GM12874 (cell line): ENCODE measurements at regions not wholly inside any gene's neighbourhood (a gene's known extent, or its start where the extent isn't known, plus 50 kb on each side); places are given as distances from the start of the nearest gene placed in this dataset.

ENCODE experiments used
- TF ChIP-seq, protein P1 (sequence below): IDR thresholded peaks from 2 replicates; pipeline ENCODE4 v1.5.1; 2011; ENCODE audit warnings: low read depth, mild to moderate bottlenecking, control low read depth, low read length, moderate library complexity; ENCODE audit not compliant: insufficient read depth

DNA sequence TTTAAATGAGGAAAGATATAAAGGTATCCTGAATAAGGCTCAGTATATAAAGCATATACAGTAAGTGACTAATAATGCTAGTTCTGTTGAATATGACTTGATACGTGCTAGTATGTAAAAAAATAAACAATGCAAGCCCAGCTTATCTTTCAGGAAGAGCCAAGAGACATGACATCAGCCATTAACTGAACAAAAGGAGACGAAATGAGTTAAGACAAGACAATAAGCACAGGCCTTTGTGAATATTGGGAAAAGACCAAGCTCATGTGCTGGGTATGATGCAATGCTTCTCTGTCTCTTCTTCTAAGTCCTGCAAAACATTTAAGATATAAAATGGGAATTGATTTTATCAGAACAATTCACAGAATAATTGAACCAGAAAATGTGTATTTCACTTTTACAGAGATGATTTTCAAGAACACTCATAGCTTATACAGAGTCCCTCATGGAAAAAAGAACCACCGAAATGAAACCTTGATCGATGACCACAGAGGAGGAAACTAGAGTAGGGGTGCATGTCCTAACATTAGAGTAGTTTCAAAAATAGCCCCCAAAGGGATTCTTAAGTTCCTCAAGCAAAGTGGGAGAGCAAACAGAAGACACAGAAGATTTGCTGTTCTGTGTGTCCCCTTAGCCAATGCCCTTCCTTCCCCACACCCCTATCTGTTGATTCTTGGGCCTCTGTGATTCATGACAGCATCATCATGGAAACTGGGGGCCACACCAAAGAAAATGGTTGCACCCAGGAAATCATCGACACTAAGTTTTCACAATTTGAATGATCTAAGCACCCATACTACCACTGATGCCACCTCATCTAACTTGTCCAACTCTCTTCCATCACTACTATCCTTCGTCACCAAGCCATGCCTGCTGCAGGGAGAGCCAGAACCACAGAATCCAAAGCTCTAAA is 68.0 kb upstream of the CRIM1 start:
- TF ChIP-seq, protein P1, sequence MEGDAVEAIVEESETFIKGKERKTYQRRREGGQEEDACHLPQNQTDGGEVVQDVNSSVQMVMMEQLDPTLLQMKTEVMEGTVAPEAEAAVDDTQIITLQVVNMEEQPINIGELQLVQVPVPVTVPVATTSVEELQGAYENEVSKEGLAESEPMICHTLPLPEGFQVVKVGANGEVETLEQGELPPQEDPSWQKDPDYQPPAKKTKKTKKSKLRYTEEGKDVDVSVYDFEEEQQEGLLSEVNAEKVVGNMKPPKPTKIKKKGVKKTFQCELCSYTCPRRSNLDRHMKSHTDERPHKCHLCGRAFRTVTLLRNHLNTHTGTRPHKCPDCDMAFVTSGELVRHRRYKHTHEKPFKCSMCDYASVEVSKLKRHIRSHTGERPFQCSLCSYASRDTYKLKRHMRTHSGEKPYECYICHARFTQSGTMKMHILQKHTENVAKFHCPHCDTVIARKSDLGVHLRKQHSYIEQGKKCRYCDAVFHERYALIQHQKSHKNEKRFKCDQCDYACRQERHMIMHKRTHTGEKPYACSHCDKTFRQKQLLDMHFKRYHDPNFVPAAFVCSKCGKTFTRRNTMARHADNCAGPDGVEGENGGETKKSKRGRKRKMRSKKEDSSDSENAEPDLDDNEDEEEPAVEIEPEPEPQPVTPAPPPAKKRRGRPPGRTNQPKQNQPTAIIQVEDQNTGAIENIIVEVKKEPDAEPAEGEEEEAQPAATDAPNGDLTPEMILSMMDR = no peak

DNA sequence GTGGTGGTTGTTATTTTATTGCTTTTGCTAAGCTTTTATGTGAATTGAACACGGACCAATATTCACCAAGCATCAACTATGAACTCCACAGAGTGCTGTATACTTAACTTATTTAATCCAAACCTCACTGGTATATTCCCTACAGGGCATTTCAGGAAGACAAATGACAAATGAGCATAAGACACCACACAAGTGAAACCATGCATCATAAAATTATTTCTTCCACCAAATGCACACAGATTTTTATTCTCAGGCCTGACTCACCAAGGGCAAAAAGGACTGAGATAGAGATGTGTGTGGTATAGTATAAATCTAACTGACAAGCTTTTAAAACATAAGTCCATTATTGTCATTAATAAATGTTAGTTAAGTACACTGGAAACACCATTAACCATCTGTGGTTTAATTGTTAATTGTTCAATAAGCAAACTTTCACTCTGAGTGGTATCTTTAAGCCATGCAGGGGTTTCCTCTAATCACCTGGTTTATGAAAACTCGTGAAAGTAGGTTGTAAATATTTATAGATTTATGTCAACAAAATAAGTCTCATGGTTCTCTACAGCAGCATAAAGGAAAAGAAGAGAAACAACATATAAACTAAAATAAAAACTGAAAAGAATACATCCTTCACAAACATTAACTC is 77.6 kb upstream of the CRIM1 start:
- TF ChIP-seq, protein P1 = no peak

DNA sequence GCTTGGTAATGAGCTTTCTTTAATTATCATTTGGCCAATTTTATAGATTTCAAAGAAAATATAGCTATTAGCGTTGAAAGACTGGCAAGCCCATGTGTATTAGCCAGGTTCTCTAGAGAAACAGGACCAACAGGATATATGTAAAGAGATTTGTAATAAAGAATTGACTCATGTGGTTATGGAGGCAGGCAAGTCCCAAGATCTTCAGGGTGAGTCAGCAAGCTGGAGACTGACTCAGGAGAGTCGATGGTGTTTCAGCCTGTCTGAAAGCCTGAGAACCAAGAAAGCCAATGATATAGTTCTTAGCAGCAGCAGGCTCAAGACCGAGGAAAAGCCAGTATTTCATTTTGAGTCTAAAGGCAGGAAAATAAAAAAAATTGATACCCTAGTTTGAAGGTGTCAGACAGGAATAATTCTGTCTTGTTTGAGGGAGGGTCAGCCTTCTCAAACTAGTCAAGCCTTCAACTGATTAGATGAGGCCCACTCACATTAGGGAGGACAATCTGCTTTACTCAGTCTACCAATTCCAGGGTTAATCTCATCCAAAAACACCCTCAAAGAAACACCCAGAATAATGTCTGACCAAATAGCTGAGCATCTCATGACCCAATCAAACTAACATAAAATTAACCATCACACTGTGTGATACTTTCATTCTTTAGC is 78.3 kb upstream of the CRIM1 start:
- TF ChIP-seq, protein P1 = no peak

DNA sequence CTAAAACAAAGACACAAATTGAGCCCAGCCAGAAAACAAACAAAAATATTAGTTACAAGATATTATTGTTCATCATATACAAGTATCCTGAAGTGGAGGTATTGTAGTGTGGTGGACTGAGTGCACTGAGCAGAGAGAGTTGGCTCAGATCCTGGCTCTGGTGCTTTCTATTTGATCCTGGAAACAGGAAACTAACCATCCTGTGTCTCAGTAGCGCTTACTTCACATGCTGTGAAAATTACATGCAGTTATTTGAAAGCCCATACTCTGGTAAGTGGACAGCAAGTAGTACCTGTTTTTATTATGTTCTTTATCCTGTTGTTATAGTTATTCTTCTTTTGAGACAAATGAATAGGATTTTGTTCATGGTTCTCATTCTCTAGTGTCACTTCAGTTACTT is 84.3 kb upstream of the CRIM1 start:
- TF ChIP-seq, protein P1 = no peak

DNA sequence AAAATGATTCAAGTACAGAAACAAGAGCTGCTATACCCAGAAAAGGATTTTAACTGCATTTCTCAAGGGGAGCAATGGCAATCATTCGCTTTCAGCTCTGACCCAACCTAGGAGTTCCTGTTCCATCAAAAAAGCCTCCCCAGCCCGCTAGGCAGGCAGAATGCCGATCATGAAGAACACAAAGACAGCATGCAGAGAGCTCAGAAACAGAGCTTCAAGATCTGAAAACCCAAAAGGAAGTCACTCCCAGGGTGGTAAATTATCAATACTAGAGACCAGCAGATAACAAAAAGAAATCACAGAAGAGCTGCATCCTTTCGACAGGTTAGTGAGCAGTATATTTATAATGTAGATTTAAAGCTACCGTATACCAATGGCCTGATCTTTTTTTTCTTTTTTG is 84.8 kb upstream of the CRIM1 start:
- TF ChIP-seq, protein P1 = no peak

DNA sequence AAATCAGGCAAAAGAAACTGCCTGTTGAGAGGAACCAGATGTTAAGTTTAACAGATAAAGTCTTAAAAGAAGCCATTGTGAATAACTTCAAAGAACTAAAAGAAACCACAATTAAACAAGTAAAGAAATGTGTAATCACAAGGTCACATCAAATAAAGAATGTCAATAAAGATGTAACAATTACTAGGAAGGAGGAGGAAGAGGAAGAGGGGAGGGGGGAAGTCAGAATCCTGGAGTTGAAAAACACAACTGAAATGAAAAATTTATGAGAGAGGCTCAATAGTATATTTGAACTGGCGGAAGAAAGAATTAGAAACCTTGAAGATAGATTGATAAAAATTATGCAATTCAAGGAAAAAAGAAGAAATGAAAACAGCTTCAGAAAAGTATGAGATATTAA is 88.4 kb upstream of the CRIM1 start:
- TF ChIP-seq, protein P1 = no peak

DNA sequence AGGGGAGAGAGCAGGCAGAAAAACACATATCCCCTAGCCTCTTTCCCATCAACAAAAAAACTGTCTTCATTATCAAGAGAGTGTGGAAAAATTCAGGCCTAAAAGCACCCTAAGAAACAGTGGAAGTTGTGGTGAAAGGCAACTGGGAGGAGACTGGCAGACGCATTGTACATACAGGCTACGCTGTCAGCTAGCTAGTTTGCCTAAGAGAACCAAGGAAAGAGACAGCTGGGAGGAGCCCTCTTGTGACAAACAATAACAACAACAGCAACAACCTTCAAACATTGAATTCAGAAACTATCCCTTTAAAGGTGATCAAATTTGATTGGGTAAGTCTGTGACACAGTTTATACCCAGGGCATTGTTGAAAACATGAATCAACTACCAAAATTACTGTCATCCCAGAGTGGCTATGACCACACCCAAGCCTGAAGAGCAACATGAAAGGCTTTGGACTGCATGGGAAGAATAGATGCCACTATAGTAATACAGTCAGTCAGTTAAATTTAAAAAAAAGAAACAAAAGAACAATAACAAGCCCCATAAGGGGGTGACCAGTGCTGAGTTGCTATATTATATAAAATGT is 88.9 kb upstream of the CRIM1 start:
- TF ChIP-seq, protein P1 = no peak
